GM12878 (cell line): ENCODE measurements at regions not wholly inside any gene's neighbourhood (a gene's known extent, or its start where the extent isn't known, plus 50 kb on each side); places are given as distances from the start of the nearest gene placed in this dataset.

Experiments used
- ATAC-seq: fragments of 200-7000 bp; cut with Tn5 transposase; 3 replicates; pipeline ENCODE4 v1.9.1; 2020; ENCODE audit warnings: mild to moderate bottlenecking, moderate library complexity
- BruUV-seq: library from RNA; stranded (reverse); fragments of 400-500 nt; replicated peaks from 2 replicates; lab custom pipeline; 2021; lab: Mats Ljungman, UMichigan
- CTCF ChIA-PET: fragments of 300-600 bp; sonication (Branson Sonifier 250); formaldehyde crosslinking; extraction: SDS; loops from one replicate; lab custom pipeline; 2021; ENCODE audit warnings: inconsistent platforms; lab: Yijun Ruan, JAX
- POLR2A ChIA-PET: fragments of 350-600 bp; formaldehyde crosslinking; extraction: SDS; loops from one replicate; lab custom pipeline; 2021; ENCODE audit warnings: inconsistent platforms; lab: Charles Lee
- RAD21 ChIA-PET: fragments of 300-600 bp; sonication (Branson Sonifier 250); formaldehyde crosslinking; loops from one replicate; lab custom pipeline; 2023; ENCODE audit warnings: antibody characterized with exemption; ENCODE audit not compliant: unreplicated experiment; lab: Charles Lee
- SMC1A ChIA-PET: fragments of 300-600 bp; sonication (Branson Sonifier 250); formaldehyde crosslinking; loops from one replicate; lab custom pipeline; 2023; ENCODE audit not compliant: unreplicated experiment, uncharacterized antibody; lab: Charles Lee
- DNase-seq: peaks from one replicate; pipeline ENCODE4 v3.0.0-alpha.2; 2011; ENCODE audit warnings: low read depth, low spot score
- FAIRE-seq: peaks from 3 replicates; lab custom pipeline; 2011; peaks lifted over from hg19 to GRCh38; lab: Jason Lieb, UNC
- H2AFZ ChIP-seq: 2 replicates; pipeline ENCODE4 v1.6.0; 2011; ENCODE audit warnings: low read depth, low read length, control low read depth; ENCODE audit not compliant: control insufficient read depth
- H3K27ac ChIP-seq: 2 replicates; pipeline ENCODE4 v1.5.1; 2011; ENCODE audit warnings: control low read depth; ENCODE audit not compliant: control insufficient read depth, insufficient read depth
- H3K27me3 ChIP-seq, 2 experiments: replicated peaks in 1 of 2; 2 replicates each; pipeline versions ENCODE4 v1.6.0 to v1.6.1; 2011; ENCODE audit warnings: low read length in 1 of 2; ENCODE audit not compliant: control insufficient read depth in 2 of 2, insufficient read depth in 2 of 2
- H3K36me3 ChIP-seq, 2 experiments: 2 replicates each; pipeline ENCODE4 v1.5.1; 2011; ENCODE audit warnings: low read length in 1 of 2; ENCODE audit not compliant: control insufficient read depth in 2 of 2, insufficient read depth in 2 of 2
- H3K4me1 ChIP-seq: 2 replicates; pipeline ENCODE4 v1.6.1; 2011; ENCODE audit warnings: mild to moderate bottlenecking, low read length, moderate library complexity, mixed read lengths; ENCODE audit not compliant: control insufficient read depth, insufficient read depth
- H3K4me2 ChIP-seq: 2 replicates; pipeline ENCODE4 v1.6.0; 2011; ENCODE audit warnings: control low read depth; ENCODE audit not compliant: control insufficient read depth, insufficient read depth
- H3K4me3 ChIP-seq: fragments of 200-600 bp; sonication (generic); 2 replicates; pipeline ENCODE4 v1.5.1; 2016
- H3K79me2 ChIP-seq: 2 replicates; pipeline ENCODE4 v1.6.0; 2011; ENCODE audit warnings: low read length; ENCODE audit not compliant: control insufficient read depth, insufficient read depth
- H3K9ac ChIP-seq: 2 replicates; pipeline ENCODE4 v1.8.0; 2011; ENCODE audit warnings: low read length, control low read depth, mixed read lengths; ENCODE audit not compliant: control insufficient read depth, insufficient read depth
- H3K9me3 ChIP-seq: replicated peaks from 3 replicates; pipeline ENCODE4 v1.5.1; 2011; ENCODE audit warnings: mild to moderate bottlenecking, low read length; ENCODE audit not compliant: control insufficient read depth, insufficient read depth
- H4K20me1 ChIP-seq: 2 replicates; pipeline ENCODE4 v1.6.0; 2011; ENCODE audit not compliant: control insufficient read depth, insufficient read depth
- CEBPB ChIP-seq, 2 experiments: fragments of 150-350 bp in 1 of 2; IDR thresholded peaks; 2 replicates each; pipeline ENCODE4 v1.6.1; 2012 to 2014; ENCODE audit warnings: low read depth in 2 of 2, low read length in 2 of 2, borderline replicate concordance in 1 of 2, inconsistent platforms in 1 of 2
- CHD2 ChIP-seq: IDR thresholded peaks from 2 replicates; pipeline ENCODE4 v1.6.1; 2011; ENCODE audit warnings: low read depth, low read length, improper control_type of control experiment, borderline replicate concordance
- HDAC6 ChIP-seq: fragments of 200-600 bp; sonication (generic); IDR thresholded peaks from one replicate; pipeline ENCODE4 v1.8.0; 2017; ENCODE audit warnings: antibody characterized with exemption; ENCODE audit not compliant: unreplicated experiment
- IKZF1 ChIP-seq: fragments of 450-650 bp; conservative IDR thresholded peaks from 2 replicates; pipeline ENCODE4 v1.6.1; 2017; ENCODE audit warnings: antibody characterized with exemption, mild to moderate bottlenecking
- NR2C2 ChIP-seq: IDR thresholded peaks from 2 replicates; pipeline ENCODE4 v1.6.1; 2011; ENCODE audit warnings: borderline replicate concordance, low read depth; ENCODE audit not compliant: control insufficient read depth, insufficient read length
- ZNF274 ChIP-seq: IDR thresholded peaks from one replicate; pipeline ENCODE4 v1.8.0; 2011; ENCODE audit not compliant: insufficient read length, insufficient read depth
- ZSCAN29 ChIP-seq: fragments of 450-650 bp; IDR thresholded peaks from 2 replicates; pipeline ENCODE4 v1.6.1; 2017; ENCODE audit warnings: mild to moderate bottlenecking, moderate library complexity
- WGBS: methylation state at CpG from one replicate; pipeline ENCODE4 v1.1.6; 2016; ENCODE audit warnings: low lambda C conversion rate; ENCODE audit not compliant: insufficient replicate concordance, insufficient coverage; ENCODE audit errors: missing lambda C conversion rate; 5-methylcytosine and 5-hydroxymethylcytosine counted together
- in situ Hi-C: fragments of 300-500 bp; cut with MboI; formaldehyde crosslinking; loops from 9 replicates; pipeline ENCODE4 v1.14.3; 2018; ENCODE audit warnings: mixed read lengths
- intact Hi-C: fragments of 100-400 bp; cut with micrococcal nuclease; formaldehyde crosslinking; loops from one replicate; pipeline ENCODE4 v1.14.2; 2022; ENCODE audit not compliant: unreplicated experiment
- TF ChIP-seq, protein P1 (sequence below): IDR thresholded peaks from 2 replicates; pipeline ENCODE4 v1.6.1; 2011; ENCODE audit warnings: borderline replicate concordance, low read depth, mild to moderate bottlenecking, moderate library complexity, low read length; ENCODE audit not compliant: insufficient read depth, poor library complexity, severe bottlenecking
- TF ChIP-seq, protein P2 (sequence below): IDR thresholded peaks from 2 replicates; pipeline ENCODE4 v1.6.1; 2012; ENCODE audit warnings: low read depth, low read length, improper control_type of control experiment

DNA sequence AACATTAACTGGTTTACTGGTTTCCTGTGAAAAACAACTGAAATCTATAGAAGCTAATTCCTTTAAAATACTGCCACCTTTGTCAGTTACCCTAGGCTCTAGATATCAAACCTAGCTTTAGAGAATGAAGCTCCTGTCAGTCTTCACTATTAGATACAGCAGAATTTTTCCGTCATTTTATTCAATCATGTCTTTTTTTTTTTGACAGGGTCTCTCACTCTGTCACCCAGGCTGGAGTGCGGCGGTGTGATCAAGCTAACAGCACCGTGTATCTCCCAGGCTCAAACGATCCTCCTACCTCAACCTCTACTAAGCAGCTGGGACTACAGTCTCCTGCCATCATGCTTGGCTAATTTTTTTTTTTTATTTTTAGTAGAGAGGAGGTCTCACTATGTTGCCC is 415.2 kb upstream of the LRRTM4 start (continued):
- TF ChIP-seq ZSCAN29 (no peak), HDAC6 (no peak)
- TF ChIP-seq, protein P1, sequence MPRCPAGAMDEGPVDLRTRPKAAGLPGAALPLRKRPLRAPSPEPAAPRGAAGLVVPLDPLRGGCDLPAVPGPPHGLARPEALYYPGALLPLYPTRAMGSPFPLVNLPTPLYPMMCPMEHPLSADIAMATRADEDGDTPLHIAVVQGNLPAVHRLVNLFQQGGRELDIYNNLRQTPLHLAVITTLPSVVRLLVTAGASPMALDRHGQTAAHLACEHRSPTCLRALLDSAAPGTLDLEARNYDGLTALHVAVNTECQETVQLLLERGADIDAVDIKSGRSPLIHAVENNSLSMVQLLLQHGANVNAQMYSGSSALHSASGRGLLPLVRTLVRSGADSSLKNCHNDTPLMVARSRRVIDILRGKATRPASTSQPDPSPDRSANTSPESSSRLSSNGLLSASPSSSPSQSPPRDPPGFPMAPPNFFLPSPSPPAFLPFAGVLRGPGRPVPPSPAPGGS = no peak
- TF ChIP-seq, all 136 proteins: peak for 0

DNA sequence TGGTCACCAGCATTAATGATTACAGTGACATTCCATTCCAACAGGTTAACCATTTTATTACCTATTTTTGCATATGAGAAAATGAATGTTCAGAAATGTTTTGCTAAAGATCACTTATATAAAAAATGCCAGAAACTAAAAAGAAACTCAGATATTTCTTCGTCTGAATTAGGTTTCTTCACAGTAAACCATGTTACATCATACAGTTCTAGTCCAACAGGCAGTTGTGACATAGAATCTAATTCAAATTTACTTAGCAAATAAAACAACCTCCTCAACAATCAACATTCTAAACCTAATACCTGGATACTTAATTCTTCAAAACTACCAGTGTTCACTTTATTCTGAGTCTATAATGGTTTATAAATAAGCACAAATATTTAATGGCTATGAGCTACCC is 416.3 kb upstream of the LRRTM4 start:
- CTCF ChIA-PET = no interaction called here
- in situ Hi-C loops = no loop called here
- POLR2A ChIA-PET = no interaction called here
- no peaks in the 10 kb centered on the region for H3K27me3 ChIP-seq
- H3K9me3 ChIP-seq = no peaks in the 10 kb centered on the region
- RAD21 ChIA-PET = no interaction called here
- no TSS peak for BruUV-seq
- no peak overlapping the region for H3K9ac ChIP-seq
- FAIRE-seq (no peak), ATAC-seq (no peak), DNase-seq (no peak)
- SMC1A ChIA-PET = no interaction called here
- H3K79me2 ChIP-seq = no peaks in the 10 kb centered on the region
- H3K36me3 ChIP-seq = no peaks in the 10 kb centered on the region
- H3K4me3 ChIP-seq = no peak overlapping the region
- H3K27ac ChIP-seq = no peak overlapping the region
- H2AFZ ChIP-seq = no peak overlapping the region
- intact Hi-C loops = no loop called here
- WGBS = 0% methylated on average over 1 of the region's 1 CpG
- H4K20me1 ChIP-seq = no peaks in the 10 kb centered on the region
- TF ChIP-seq CHD2 (no peak), NR2C2 (no peak), IKZF1 (no peak), ZNF274 (no peak), CEBPB (IDR thresholded peaks at IDR 0.05; ENCODE audit: borderline replicate concordance in 1 of 2, low read depth in 2 of 2, low read length in 2 of 2) (no peak)
- TF ChIP-seq, protein P2, sequence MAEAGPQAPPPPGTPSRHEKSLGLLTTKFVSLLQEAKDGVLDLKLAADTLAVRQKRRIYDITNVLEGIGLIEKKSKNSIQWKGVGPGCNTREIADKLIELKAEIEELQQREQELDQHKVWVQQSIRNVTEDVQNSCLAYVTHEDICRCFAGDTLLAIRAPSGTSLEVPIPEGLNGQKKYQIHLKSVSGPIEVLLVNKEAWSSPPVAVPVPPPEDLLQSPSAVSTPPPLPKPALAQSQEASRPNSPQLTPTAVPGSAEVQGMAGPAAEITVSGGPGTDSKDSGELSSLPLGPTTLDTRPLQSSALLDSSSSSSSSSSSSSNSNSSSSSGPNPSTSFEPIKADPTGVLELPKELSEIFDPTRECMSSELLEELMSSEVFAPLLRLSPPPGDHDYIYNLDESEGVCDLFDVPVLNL = no peak
- H3K4me2 ChIP-seq = no peak overlapping the region
- no peaks in the 10 kb centered on the region for H3K4me1 ChIP-seq
